ENCODE measurements at regions not wholly inside any gene's neighbourhood (a gene's known extent, or its start where the extent isn't known, plus 50 kb on each side); places are given as distances from the start of the nearest gene placed in this dataset.
A peak's percentile ranks its signal among the peaks of the same experiment; 100 is the strongest.

GRCh38 chr9:115398996-115399395 lies 281.0 kb upstream of the TNC start:
- no peak overlapping the region for H3K27ac ChIP-seq (ENCODE audit: low read depth in 2 of 2, low read length in 1 of 2)
- TF ChIP-seq USF2 (IDR thresholded peaks at IDR 0.05; ENCODE audit: borderline replicate concordance, low read depth, low read length) = no peak
- no peak for TF ChIP-seq NRF1 (IDR thresholded peaks at IDR 0.05; ENCODE audit: low read depth, low read length)
- no peak for TF ChIP-seq JUND (IDR thresholded peaks at IDR 0.05)
- TF ChIP-seq TAF1 (IDR thresholded peaks at IDR 0.05; ENCODE audit: borderline replicate concordance, low read depth, low read length) = no peak
- ChIA-PET CTCF (no interaction called here), POLR2A (no interaction called here)
- no peak overlapping the region for H3K4me2 ChIP-seq
- H3K36me3 ChIP-seq (replicated peaks in 1 of 2; ENCODE audit: control insufficient read depth in 1 of 2, insufficient read depth in 2 of 2, low read length in 1 of 2) = no peaks in the 10 kb centered on the region
- H3K4me3 ChIP-seq (ENCODE audit: low read depth in 2 of 2, low read length in 1 of 2) = no peak overlapping the region
- H2AFZ ChIP-seq (ENCODE audit: low read depth) = no peak overlapping the region
- H3K79me2 ChIP-seq (ENCODE audit: insufficient read depth) = no peaks in the 10 kb centered on the region
- no peaks in the 10 kb centered on the region for H4K20me1 ChIP-seq (ENCODE audit: insufficient read depth)
- 77% methylated on average over 1 of the region's 1 CpG for WGBS (ENCODE audit: low lambda C conversion rate)
- H3K27me3 ChIP-seq (ENCODE audit: insufficient read depth) = no peaks in the 10 kb centered on the region
- peaks cover 10 to 17% of the 10 kb centered on the region in 2 experiments; a peak in 3 of 4 replicates for H3K4me1 ChIP-seq (ENCODE audit: control insufficient read depth in 1 of 2, insufficient read depth in 2 of 2, low read depth in 1 of 2, low read length in 1 of 2)
- H3K9me2 ChIP-seq = no peaks in the 10 kb centered on the region
- H3F3A ChIP-seq (replicated peaks; ENCODE audit: insufficient read depth) = no peaks in the 10 kb centered on the region
- no peak overlapping the region for H3K9ac ChIP-seq
- H3K9me3 ChIP-seq = no peaks in the 10 kb centered on the region
- no peak for DNase-seq

GRCh38 chr9:115400796-115401195 lies 282.8 kb upstream of the TNC start:
- TF ChIP-seq JUND (IDR thresholded peaks at IDR 0.05) (no peak), FOXJ3 (CRISPR knock-in tag; IDR thresholded peaks at IDR 0.05) (no peak), YY1 (IDR thresholded peaks at IDR 0.05; ENCODE audit: low read depth) (no peak), TCF12 (IDR thresholded peaks at IDR 0.05) (peak; percentile 35; the same call in 1 of the 2 replicates), CTCF (IDR thresholded peaks at IDR 0.05) (no peak)
- Histone ChIP-seq H3K27ac (ENCODE audit: low read depth in 2 of 2, low read length in 1 of 2) (peak overlapping the region in 1 of 2 experiments; percentile 34; a peak in 1 of 4 replicates), H3K9me3 (no peaks in the 10 kb centered on the region), H3K9ac (no peak overlapping the region), H3K4me2 (no peak overlapping the region), H3K79me2 (ENCODE audit: insufficient read depth) (no peaks in the 10 kb centered on the region), H4K20me1 (ENCODE audit: insufficient read depth) (no peaks in the 10 kb centered on the region), H2AFZ (ENCODE audit: low read depth) (no peak overlapping the region), H3K9me2 (no peaks in the 10 kb centered on the region), H3K4me1 (ENCODE audit: control insufficient read depth in 1 of 2, insufficient read depth in 2 of 2, low read depth in 1 of 2, low read length in 1 of 2) (peaks cover 11 to 13% of the 10 kb centered on the region in 2 experiments; a peak in 3 of 4 replicates), H3F3A (replicated peaks; ENCODE audit: insufficient read depth) (no peaks in the 10 kb centered on the region), H3K27me3 (ENCODE audit: insufficient read depth) (no peaks in the 10 kb centered on the region), H3K36me3 (replicated peaks in 1 of 2; ENCODE audit: control insufficient read depth in 1 of 2, insufficient read depth in 2 of 2, low read length in 1 of 2) (no peaks in the 10 kb centered on the region), H3K4me3 (ENCODE audit: low read depth in 2 of 2, low read length in 1 of 2) (no peak overlapping the region)
- CTCF ChIA-PET = no interaction called here
- WGBS (ENCODE audit: low lambda C conversion rate) = 81% methylated on average over 3 of the region's 3 CpGs
- no peak for DNase-seq
- POLR2A ChIA-PET = no interaction called here

- no peak overlapping the region for H3K4me3 ChIP-seq (ENCODE audit: low read depth in 2 of 2, low read length in 1 of 2)
- H3K9me2 ChIP-seq = no peaks in the 10 kb centered on the region
- no peak for TF ChIP-seq RAD21 (IDR thresholded peaks at IDR 0.05; ENCODE audit: low read length)
- no peak for TF ChIP-seq MEF2A (IDR thresholded peaks at IDR 0.05; ENCODE audit: borderline replicate concordance, low read depth)
- no peak for TF ChIP-seq YY1 (IDR thresholded peaks at IDR 0.05; ENCODE audit: low read depth)
- TF ChIP-seq SIN3A (IDR thresholded peaks at IDR 0.05; ENCODE audit: borderline replicate concordance, low read depth, low read length) = no peak
- no peak for TF ChIP-seq NRF1 (IDR thresholded peaks at IDR 0.05; ENCODE audit: low read depth, low read length)
- no peaks in the 10 kb centered on the region for H3K27me3 ChIP-seq (ENCODE audit: insufficient read depth)
- WGBS (ENCODE audit: low lambda C conversion rate) = 80% methylated on average over 3 of the region's 3 CpGs
- no peak overlapping the region for H2AFZ ChIP-seq (ENCODE audit: low read depth)
- no peaks in the 10 kb centered on the region for H3K36me3 ChIP-seq (replicated peaks in 1 of 2; ENCODE audit: control insufficient read depth in 1 of 2, insufficient read depth in 2 of 2, low read length in 1 of 2)
- no peak overlapping the region for H3K9ac ChIP-seq
- no peaks in the 10 kb centered on the region for H3K9me3 ChIP-seq
- no peak for DNase-seq
- POLR2A ChIA-PET = no interaction called here
- peaks cover 3 to 6% of the 10 kb centered on the region in 2 experiments; a peak in 3 of 4 replicates for H3K4me1 ChIP-seq (ENCODE audit: control insufficient read depth in 1 of 2, insufficient read depth in 2 of 2, low read depth in 1 of 2, low read length in 1 of 2)
- H4K20me1 ChIP-seq (ENCODE audit: insufficient read depth) = no peaks in the 10 kb centered on the region
- H3K27ac ChIP-seq (ENCODE audit: low read depth in 2 of 2, low read length in 1 of 2) = no peak overlapping the region
- no peak overlapping the region for H3K4me2 ChIP-seq
- no peaks in the 10 kb centered on the region for H3K79me2 ChIP-seq (ENCODE audit: insufficient read depth)
- H3F3A ChIP-seq (replicated peaks; ENCODE audit: insufficient read depth) = no peaks in the 10 kb centered on the region
- CTCF ChIA-PET = interaction anchor here (0.7 to 0.8 kb wide), 2 partner anchors 9 to 598 kb away, joined by 3 read pairs; no protein-coding TSS in a partner anchor
Observed at GRCh38 chr9:115401756-115402327, 283.9 kb upstream of the TNC start.

All from SK-N-SH (cell line).